Activated T-cell treated with anti-CD3 and anti-CD28 coated beads, Interleukin-2, amount 50 U/mL, for 4 hours (primary cell): ENCODE measurements at regions not wholly inside any gene's neighbourhood (a gene's known extent, or its start where the extent isn't known, plus 50 kb on each side); places are given as distances from the start of the nearest gene placed in this dataset.
A peak's percentile ranks its signal among the peaks of the same experiment; 100 is the strongest.
"Not testable (repeated sequence)": the region's sequence is repeated elsewhere in the genome, so short reads cannot be mapped to it uniquely, and the experiment has no call there.

Source experiments
- ATAC-seq, 2 donors: fragments of 200-7000 bp; cut with Tn5 transposase; one replicate each; pipeline ENCODE4 v1.10.0; 2021
- DNase-seq: peaks from one replicate; pipeline ENCODE4 v3.0.0-alpha.2; 2020
- H3K27me3 Mint-ChIP-seq: one replicate; pipeline ENCODE4 v1.8.0; 2021; ENCODE audit warnings: low read depth, mixed read lengths
- H3K36me3 Mint-ChIP-seq: one replicate; pipeline ENCODE4 v1.8.0; 2022; ENCODE audit warnings: mixed read lengths; ENCODE audit not compliant: insufficient read depth
- H3K4me1 Mint-ChIP-seq: one replicate; pipeline ENCODE4 v1.8.0; 2021; ENCODE audit warnings: low read depth, mixed read lengths
- H3K4me3 Mint-ChIP-seq: one replicate; pipeline ENCODE4 v1.8.0; 2021; ENCODE audit warnings: mild to moderate bottlenecking, moderate library complexity, mixed read lengths
- H3K9me3 Mint-ChIP-seq: one replicate; pipeline ENCODE4 v1.8.0; 2021; ENCODE audit warnings: mixed read lengths

DNA sequence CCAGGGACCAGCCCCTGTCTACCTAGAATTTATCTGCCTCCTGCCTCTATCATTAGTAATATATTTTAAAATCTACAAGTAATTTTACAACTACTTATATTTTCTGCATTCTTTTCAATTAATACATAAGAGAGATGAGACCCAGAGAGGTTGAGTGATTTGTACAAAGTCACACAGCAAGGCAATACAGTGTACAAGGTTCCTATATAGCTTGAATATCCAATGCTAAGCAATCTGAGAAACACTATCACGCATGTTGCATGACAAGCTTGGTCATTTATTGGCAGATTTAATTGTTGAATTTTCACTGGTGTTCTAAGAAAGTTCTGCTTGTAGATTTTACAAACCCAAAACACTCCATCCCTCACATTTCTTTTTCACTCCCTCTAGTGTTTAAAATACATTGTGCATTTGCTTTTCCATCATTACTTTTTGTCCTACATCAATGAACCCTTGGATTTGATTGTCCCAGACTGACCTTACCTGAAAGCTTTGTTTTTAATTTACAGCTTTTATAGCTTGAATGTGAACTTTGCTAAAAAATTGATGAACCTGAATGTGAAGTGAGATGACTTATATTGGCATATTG lies 520.9 kb upstream of the CITED2 start:
- Mint-ChIP-seq H3K9me3 (no peaks in the 10 kb centered on the region), H3K4me1 (no peaks in the 10 kb centered on the region), H3K36me3 (no peaks in the 10 kb centered on the region), H3K4me3 (no peak overlapping the region), H3K27me3 (peaks cover 2% of the 10 kb centered on the region)
- no peak for DNase-seq
- no peak for ATAC-seq

DNA sequence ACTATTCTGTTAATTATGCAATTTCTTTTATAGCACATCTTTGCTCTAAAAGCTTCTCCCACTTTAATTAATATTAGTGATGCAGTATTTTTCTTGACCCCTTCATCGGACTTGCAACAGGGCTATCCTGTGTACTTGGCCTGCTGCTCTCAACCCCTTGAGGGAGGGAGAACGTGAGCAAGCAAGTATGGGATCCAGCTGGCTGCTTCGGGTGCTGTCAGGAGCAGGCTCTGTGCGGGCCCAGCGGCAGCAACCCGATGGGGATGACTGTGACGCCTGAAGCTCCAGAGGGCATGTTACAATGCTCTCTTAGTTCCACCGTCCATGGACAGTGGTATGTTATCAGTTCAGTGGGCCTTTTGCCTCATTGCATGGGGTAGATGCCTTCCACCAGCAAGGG lies 519.8 kb upstream of the CITED2 start:
- ATAC-seq (no peak), DNase-seq (no peak)
- H3K36me3 Mint-ChIP-seq = no peaks in the 10 kb centered on the region
- H3K4me3 Mint-ChIP-seq = no peak overlapping the region
- H3K4me1 Mint-ChIP-seq = no peaks in the 10 kb centered on the region
- no peaks in the 10 kb centered on the region for H3K9me3 Mint-ChIP-seq
- peaks cover 7% of the 10 kb centered on the region for H3K27me3 Mint-ChIP-seq

DNA sequence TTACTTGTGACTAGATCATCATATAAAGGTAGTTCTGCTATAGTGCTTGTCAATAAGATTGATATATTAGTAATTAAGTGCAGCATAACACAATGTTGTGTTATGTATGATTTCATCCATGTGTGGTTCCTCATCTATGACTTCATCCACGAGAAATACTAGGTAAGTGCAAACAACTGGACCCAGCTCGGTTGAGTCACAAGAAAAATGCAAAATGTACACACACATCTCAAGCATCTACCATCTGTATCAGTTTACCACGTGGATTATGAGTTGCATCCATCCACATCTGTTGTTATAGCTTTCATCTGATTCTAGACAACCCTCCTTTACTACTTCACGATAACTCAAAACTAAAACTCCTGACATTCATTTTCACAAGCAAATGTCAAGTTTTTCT lies 517.0 kb upstream of the CITED2 start:
- no peak for ATAC-seq
- no peak overlapping the region for H3K4me3 Mint-ChIP-seq

DNA sequence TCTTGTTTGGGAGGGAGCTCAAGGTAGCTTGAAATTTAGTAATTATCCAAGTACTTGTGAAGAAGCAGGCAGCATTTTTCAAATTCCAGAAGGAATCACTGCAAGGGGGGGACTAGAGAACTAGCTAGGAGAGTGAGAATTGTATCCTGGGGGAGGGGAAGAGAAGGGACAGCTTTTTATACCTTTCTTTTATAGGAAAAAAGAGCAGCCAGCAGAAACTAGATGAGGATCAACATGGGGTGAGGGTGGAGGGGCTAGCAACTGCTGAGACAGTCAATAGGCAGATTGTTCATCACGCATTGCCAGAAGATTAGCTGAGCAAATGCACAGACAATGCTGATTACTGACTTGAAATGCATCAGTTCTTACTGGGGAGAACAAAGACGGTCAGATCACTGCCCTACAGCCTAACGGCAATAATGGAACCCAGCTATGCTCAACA lies 514.3 kb upstream of the CITED2 start:
- no peaks in the 10 kb centered on the region for H3K9me3 Mint-ChIP-seq
- no peaks in the 10 kb centered on the region for H3K36me3 Mint-ChIP-seq
- DNase-seq (no peak), ATAC-seq (no peak)
- H3K4me1 Mint-ChIP-seq = no peaks in the 10 kb centered on the region
- H3K4me3 Mint-ChIP-seq = no peak overlapping the region
- H3K27me3 Mint-ChIP-seq = peaks cover 8% of the 10 kb centered on the region

More for the DNA sequence above, 517.0 kb upstream of the CITED2 start:
- H3K27me3 Mint-ChIP-seq = peaks cover 10% of the 10 kb centered on the region
- H3K9me3 Mint-ChIP-seq = no peaks in the 10 kb centered on the region
- DNase-seq = no peak
- no peaks in the 10 kb centered on the region for H3K4me1 Mint-ChIP-seq
- no peaks in the 10 kb centered on the region for H3K36me3 Mint-ChIP-seq

DNA sequence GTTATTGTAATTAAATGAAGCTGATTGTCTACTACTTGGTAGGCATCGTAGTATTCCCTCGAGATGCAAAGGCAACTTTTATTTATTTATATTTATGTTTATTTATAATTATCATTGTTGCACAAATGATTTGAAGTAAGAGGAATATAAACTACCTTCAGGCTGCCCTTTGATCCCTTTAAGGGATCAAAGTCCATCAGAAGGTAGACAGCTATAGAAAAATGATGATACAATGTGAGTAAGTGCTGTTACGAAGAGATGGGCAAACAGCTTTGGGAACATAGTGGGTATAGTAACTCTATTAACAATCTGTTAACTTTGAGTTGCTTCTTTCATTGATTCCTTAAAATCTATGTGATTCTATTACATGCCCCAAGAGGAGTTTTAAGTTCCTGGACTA lies 512.8 kb upstream of the CITED2 start:
- no peak for ATAC-seq
- no peaks in the 10 kb centered on the region for H3K36me3 Mint-ChIP-seq

DNA sequence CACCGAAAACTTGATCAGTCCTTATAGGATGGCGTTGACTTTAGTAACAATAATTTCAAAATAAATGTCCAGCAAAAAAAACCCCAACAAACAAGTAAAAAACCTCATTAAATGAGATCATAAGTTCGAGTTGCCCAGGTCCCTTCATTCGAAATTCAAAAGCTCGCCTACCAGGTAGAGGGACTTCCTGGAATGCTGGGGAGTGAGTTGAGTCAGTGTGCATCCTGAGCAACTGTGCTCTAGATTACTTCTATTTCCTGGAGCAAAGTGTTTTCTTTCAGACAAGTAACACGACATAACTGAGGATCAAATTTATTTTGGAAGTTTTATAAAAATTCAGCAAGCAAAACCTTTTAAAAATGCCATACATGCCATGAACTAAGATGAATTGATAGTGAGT lies 511.9 kb upstream of the CITED2 start:
- Mint-ChIP-seq H3K36me3 (no peaks in the 10 kb centered on the region), H3K9me3 (no peaks in the 10 kb centered on the region), H3K4me3 (no peak overlapping the region), H3K4me1 (no peaks in the 10 kb centered on the region), H3K27me3 (peaks cover 8% of the 10 kb centered on the region)
- DNase-seq (no peak), ATAC-seq (no peak)

More for the DNA sequence above, 512.8 kb upstream of the CITED2 start:
- peaks cover 8% of the 10 kb centered on the region for H3K27me3 Mint-ChIP-seq
- H3K4me3 Mint-ChIP-seq = no peak overlapping the region
- no peak for DNase-seq
- no peaks in the 10 kb centered on the region for H3K9me3 Mint-ChIP-seq
- H3K4me1 Mint-ChIP-seq = no peaks in the 10 kb centered on the region

DNA sequence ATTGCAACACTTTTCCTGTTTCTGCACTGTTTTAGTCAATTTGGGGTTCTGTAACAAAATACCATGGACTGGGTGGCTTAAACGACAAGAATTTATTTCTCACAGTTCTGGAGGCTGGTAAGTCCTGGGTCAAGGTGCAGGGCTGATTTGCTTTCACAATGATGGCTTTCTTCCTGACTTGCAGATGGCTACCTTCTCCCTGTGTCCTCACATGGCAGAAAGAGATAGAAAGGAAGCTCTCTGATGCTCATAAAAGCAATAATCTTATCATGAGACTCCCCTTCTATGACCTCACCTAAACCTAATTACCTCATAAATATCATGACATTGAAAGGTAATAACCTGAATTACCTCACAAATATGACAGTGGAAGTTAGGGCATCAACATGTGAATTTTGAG lies 511.5 kb upstream of the CITED2 start:
- Mint-ChIP-seq H3K36me3 (no peaks in the 10 kb centered on the region), H3K4me3 (no peak overlapping the region), H3K4me1 (no peaks in the 10 kb centered on the region), H3K27me3 (peaks cover 8% of the 10 kb centered on the region), H3K9me3 (no peaks in the 10 kb centered on the region)
- DNase-seq (no peak), ATAC-seq (no peak)

DNA sequence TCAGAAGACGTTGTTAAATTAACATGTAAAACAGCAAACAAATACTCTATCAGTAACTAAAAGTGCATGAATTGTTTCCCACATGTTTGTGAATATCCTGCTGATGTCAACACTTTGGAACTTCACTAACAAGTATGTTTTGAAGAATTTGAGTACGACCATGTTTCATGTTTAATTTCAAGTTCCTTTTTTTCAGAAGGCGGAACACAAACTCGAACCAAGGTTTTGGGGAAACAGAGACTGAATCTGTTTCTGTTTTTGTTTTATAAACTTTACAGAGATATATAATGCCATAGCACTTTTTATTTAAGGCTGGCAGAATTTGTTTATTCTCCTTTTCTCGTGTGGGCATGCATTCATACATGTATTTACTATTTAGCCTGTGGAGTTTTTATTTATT lies 509.3 kb upstream of the CITED2 start:
- H3K9me3 Mint-ChIP-seq = no peaks in the 10 kb centered on the region
- H3K4me3 Mint-ChIP-seq = no peak overlapping the region
- DNase-seq = no peak
- H3K4me1 Mint-ChIP-seq = no peaks in the 10 kb centered on the region
- H3K36me3 Mint-ChIP-seq = no peaks in the 10 kb centered on the region
- peaks cover 6% of the 10 kb centered on the region for H3K27me3 Mint-ChIP-seq
- no peak for ATAC-seq

DNA sequence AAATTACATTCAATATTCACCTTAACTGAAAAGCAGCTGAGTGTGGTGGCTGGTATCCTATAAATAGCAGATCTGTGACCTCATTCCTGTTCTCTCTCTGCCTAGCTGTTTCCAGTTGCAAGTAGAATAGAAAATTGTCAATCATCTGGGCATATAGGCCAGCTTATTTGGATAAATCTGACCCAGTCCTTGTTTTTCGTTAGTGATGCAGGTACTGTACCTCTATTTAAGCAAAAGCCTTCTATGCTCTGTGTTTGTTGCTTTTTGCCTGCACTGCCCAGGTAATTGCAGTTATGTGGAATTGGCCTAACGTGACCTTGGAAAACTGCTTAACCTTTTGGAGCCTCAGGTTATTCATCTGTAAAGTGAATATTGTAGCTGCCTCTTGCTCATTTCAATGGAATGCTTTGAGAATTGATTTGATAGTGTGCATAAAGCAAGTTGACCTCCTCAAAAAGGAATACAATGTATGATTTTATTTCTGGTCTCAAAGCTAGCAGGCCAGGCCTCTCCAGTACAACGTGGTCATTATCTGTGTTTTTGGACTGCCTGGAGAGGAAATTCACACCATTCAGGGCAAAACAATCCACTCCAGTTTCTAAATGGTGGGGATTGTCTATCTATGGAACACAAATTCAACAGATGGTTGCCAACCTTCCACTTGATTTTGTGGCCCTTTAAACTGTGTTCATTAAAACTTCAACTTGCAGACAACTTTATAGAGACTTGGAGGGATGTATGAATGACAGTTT lies 508.7 kb upstream of the CITED2 start:
- Mint-ChIP-seq H3K27me3 (peaks cover 6% of the 10 kb centered on the region), H3K4me1 (no peaks in the 10 kb centered on the region), H3K4me3 (no peak overlapping the region), H3K9me3 (no peaks in the 10 kb centered on the region), H3K36me3 (no peaks in the 10 kb centered on the region)
- ATAC-seq = no peak
- DNase-seq = no peak

DNA sequence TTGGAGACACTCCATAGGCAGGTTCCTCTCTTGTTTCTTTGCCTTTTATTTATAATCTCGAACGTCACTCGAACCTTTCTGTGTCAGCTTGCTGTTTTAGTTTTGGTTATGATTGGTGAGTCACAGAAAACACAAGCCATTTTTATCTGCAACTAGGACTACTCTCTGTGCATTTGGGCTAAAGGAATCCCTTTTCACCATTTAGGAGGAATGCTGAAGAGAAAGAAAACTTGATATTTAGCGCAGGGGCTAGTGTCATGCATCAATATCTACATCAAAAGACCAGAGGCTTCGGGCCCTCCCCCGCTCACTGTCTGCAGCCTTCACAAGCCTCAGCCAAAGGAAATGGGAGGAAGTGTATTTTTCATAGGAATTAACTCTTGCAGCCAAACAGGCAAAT lies 507.8 kb upstream of the CITED2 start:
- H3K27me3 Mint-ChIP-seq = peaks cover 6% of the 10 kb centered on the region
- DNase-seq (no peak), ATAC-seq (no peak)
- H3K9me3 Mint-ChIP-seq = no peaks in the 10 kb centered on the region
- H3K4me1 Mint-ChIP-seq = no peaks in the 10 kb centered on the region
- no peak overlapping the region for H3K4me3 Mint-ChIP-seq
- H3K36me3 Mint-ChIP-seq = no peaks in the 10 kb centered on the region

DNA sequence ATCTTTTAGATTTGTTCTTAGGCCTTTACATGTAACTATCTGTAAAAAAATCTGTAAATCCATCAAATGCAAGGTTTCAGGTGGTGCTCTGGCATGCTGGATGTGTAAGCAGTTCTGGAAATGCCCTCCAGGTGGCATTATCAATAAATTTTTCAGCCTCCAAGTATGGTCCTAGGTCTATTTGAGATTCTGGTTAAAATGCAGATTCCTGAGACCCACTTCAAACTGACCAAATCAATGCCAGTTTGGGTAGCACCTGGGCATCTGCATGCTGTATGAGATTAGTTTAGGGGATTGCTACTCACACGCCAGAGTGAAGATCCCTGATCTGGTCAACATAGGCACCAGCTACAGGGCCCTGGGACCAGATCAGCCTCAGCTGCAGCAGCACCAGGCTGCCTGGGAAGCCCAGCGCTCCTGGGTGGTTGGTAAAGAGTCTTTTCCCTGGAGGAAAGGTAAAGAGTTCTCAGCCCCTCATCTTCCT lies 507.3 kb upstream of the CITED2 start:
- no peaks in the 10 kb centered on the region for H3K9me3 Mint-ChIP-seq

DNA sequence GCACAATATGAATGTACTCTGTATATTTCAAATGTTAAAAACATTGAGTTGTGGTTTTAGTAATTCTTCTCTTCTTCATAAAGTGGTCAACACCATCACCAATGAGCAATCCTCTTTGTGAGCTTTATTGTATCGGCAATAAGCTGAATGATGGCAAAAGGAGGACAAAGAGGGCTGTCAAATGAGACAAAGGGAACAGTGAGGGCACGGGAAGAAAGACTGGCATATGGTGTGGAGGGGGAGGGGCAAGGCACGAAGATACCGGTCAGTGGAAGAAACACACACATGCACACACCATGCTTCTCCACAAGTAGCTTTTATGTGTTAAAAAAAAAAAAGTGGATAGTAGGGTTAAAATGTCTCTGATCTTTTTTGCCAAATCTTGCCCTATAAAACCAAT lies 506.8 kb upstream of the CITED2 start:
- Mint-ChIP-seq H3K9me3 (no peaks in the 10 kb centered on the region), H3K4me3 (no peak overlapping the region), H3K27me3 (peaks cover 3% of the 10 kb centered on the region), H3K36me3 (no peaks in the 10 kb centered on the region), H3K4me1 (no peaks in the 10 kb centered on the region)
- no peak for DNase-seq
- ATAC-seq = no peak

More for the DNA sequence above, 507.3 kb upstream of the CITED2 start:
- DNase-seq (no peak), ATAC-seq (peak in 1 of 2 donors; percentile 52)
- H3K36me3 Mint-ChIP-seq = no peaks in the 10 kb centered on the region
- no peak overlapping the region for H3K4me3 Mint-ChIP-seq
- no peaks in the 10 kb centered on the region for H3K4me1 Mint-ChIP-seq
- peaks cover 3% of the 10 kb centered on the region for H3K27me3 Mint-ChIP-seq

DNA sequence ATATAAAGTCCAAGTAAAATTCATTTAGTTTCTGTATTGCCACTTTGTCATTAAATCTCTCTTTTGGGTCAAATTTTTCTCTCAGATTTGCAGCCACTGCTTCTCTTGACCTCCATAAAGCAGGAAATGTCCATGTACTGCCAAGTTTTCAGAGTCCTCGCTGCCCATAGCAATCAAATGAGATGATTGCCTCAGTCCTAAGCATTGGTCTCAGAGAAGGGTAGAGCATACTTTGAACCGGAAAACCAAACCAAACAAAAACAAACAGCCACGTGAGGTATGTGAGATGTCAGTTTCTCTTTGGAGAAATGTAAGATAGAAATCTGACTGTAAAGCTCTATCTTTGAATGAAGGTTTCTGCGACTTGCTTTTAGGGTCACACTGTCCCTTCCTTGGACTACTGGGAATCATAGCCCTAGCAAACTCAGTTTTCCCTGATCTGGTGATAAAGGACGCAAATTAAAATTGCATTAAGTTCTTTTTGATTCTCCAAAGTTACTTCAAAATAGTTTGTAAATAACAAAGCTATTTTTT lies 505.4 kb upstream of the CITED2 start:
- Mint-ChIP-seq H3K27me3 (peaks cover 3% of the 10 kb centered on the region), H3K4me3 (no peak overlapping the region), H3K9me3 (no peaks in the 10 kb centered on the region), H3K4me1 (no peaks in the 10 kb centered on the region), H3K36me3 (no peaks in the 10 kb centered on the region)
- ATAC-seq (no peak), DNase-seq (no peak)

DNA sequence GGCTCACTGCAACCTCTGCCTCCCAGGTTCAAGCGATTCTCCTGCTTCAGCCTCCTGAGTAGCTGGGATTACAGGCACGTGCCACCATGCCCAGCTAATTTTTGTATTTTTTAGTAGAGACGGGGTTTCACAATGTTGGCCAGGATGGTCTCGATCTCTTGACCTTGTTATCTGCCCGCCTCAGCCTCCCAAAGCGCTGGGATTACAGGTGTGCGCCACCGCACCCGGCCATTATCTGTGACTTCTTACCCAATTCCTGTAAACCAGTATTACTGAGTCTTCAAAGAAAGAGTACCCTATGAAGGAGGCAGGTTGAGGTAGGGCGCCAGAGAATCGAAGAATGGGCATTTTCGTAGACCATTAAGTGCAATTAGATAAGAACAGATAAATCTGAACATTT lies 504.8 kb upstream of the CITED2 start:
- not testable (repeated sequence) for H3K9me3 Mint-ChIP-seq, H3K4me3 Mint-ChIP-seq, H3K27me3 Mint-ChIP-seq, H3K36me3 Mint-ChIP-seq, DNase-seq, H3K4me1 Mint-ChIP-seq, ATAC-seq

DNA sequence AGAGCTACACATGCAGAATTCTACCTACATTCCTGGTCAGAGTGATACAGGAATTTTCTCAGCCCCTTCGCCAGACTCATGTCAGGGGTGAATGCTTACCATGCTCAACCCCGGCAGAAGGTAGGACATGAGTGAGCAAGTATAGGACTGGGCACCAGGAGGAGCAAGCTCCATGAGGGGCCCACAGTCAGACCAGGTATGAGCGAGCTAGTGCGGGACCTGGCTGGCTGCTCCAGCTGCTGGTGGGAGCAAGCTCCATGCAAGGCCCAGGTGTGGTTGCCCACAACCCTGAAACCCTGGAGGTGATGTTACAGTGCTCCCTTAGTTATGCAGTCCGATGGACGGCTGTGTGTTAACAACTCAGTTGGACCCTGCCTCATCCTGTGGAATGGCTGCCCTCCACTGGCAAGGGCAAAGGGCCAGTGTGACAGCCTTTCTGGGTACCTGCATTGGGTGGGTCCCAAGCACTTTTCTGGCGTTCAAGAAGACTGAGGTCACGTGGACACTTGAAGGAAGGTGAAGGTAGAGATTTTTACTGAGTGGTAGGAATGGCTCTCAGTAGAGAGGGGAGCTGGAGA lies 503.5 kb upstream of the CITED2 start:
- peaks cover 3% of the 10 kb centered on the region for H3K27me3 Mint-ChIP-seq
- ATAC-seq = no peak

More for the DNA sequence above, 503.5 kb upstream of the CITED2 start:
- Mint-ChIP-seq H3K9me3 (no peaks in the 10 kb centered on the region), H3K36me3 (no peaks in the 10 kb centered on the region), H3K4me3 (no peak overlapping the region), H3K4me1 (no peaks in the 10 kb centered on the region)
- no peak for DNase-seq
